ENCODE measurements at regions not wholly inside any gene's neighbourhood (a gene's known extent, or its start where the extent isn't known, plus 50 kb on each side); places are given as distances from the start of the nearest gene placed in this dataset.

DNA sequence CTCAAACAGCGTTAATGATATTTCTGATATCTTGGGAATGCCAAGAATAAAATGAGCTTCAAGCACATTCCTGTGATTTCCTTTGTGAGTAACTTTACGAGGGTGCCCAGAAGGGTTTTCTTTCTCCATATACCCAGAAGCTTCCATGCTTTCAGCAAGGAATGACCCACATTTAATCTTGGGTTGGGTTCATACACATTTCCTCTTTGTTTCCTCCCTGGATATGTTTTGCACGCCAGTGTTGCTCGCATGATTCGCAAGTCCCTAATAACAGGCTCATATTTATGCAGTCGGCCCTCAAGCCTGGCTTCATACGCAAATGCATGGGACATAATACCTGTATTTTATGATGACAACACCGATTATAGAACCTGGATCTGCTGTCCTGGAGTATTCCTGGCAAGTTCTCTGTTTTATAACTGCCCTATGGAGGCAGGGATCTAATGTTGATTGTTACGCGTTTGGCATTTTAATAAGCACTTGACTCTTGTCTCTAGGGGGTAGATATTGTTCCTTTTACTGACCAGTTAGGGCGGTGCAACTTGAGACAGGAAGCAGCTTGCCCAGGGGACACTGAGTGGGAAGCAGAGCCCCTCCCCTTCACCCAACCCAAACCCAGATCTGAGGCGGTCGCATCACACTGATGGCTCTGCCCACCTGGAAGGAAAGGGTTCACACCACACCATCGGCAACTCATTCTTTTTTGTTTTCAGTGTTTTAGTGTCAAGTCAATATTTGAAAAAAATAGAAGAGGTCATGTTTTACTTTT, 220.4 kb upstream of the SOX1 start:
- DNase-seq (ENCODE audit: low read depth in 1 of 2, low spot score in 1 of 2) = no peak
- TF ChIP-seq FOXS1 (CRISPR knock-in tag; IDR thresholded peaks at IDR 0.05) (no peak), RAD21 (conservative IDR thresholded peaks at IDR 0.05 in 1 of 2, IDR thresholded peaks at IDR 0.05 in 1 of 2) (no peak), FOSL2 (IDR thresholded peaks at IDR 0.05) (no peak), FOSL2 (CRISPR knock-in tag; IDR thresholded peaks at IDR 0.05) (no peak), PBX3 (IDR thresholded peaks at IDR 0.05) (no peak), NPAS2 (CRISPR knock-in tag; IDR thresholded peaks at IDR 0.05; ENCODE audit: borderline replicate concordance) (no peak), HEYL (CRISPR knock-in tag; IDR thresholded peaks at IDR 0.05) (no peak), CBX2 (IDR thresholded peaks at IDR 0.05; ENCODE audit: borderline replicate concordance, low read depth) (no peak), RFX5 (IDR thresholded peaks at IDR 0.05) (no peak), ZNF302 (CRISPR knock-in tag; IDR thresholded peaks at IDR 0.05) (no peak), TFCP2L1 (CRISPR knock-in tag; IDR thresholded peaks at IDR 0.05) (no peak)

DNA sequence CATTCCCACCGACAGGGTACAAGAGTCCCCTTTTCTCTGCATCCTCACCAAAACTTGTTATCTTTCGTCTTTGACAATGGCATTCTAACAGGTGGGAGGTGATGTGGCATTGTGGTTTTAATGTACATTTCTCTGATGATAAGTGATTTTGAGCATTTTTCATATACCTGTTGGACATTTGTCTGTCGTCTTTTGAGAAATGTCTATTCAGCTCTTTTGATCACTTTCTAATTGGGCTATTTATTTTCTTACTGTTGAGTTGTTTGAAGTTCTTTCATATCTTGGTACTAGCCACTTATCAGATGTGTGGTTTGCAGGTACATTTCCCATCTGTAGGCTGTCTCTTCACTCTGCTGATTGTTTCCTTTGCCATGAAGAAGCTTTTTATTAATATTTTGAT, 219.0 kb upstream of the SOX1 start:
- TF ChIP-seq MAFK (IDR thresholded peaks at IDR 0.05; ENCODE audit: partially characterized antibody) = peak; percentile 58
- no peak for TF ChIP-seq TP53 (CRISPR knock-in tag; IDR thresholded peaks at IDR 0.05)
- no peak for FAIRE-seq
- Histone ChIP-seq H3K4me3 (no peak overlapping the region), H3K4me1 (no peaks in the 10 kb centered on the region), H3K27ac (no peak overlapping the region), H3K9me3 (no peaks in the 10 kb centered on the region), H3K4me2 (no peak overlapping the region)
- no peak for ATAC-seq
- 30% methylated on average over 3 of the region's 3 CpGs for WGBS (ENCODE audit: missing lambda C conversion rate)
- CTCF ChIA-PET = no interaction called here
- no peak for DNase-seq (ENCODE audit: low read depth in 1 of 2, low spot score in 1 of 2)
- POLR2A ChIA-PET = no interaction called here

More for the DNA sequence above, 220.4 kb upstream of the SOX1 start:
- H3K27ac ChIP-seq = no peak overlapping the region
- no peak overlapping the region for H3K4me2 ChIP-seq
- ATAC-seq (no peak), FAIRE-seq (no peak)
- H3K4me3 ChIP-seq = no peak overlapping the region
- no peaks in the 10 kb centered on the region for H3K9me3 ChIP-seq
- ChIA-PET CTCF (no interaction called here), POLR2A (no interaction called here)
- no peaks in the 10 kb centered on the region for H3K4me1 ChIP-seq
- 56% methylated on average over 14 of the region's 14 CpGs for WGBS (ENCODE audit: missing lambda C conversion rate)

DNA sequence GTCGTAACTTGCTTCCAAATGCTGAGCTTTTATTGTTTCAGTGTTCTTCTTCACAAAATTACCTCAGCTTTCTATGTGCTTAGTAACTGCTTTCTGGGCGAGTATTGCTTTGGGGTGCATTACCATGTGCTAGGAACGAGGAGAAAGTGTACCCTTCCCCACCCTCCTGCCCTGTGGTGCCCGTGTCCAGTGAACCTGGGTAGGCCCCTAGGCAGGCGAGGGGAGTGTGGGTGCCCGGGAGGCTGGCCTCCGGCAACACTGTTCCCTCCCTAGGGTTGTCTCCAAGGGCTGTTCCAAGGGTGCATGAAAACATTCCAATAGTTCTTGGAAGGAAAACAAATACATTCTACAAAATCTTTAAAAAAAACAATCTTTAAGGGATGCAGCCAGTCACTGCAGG, 216.5 kb upstream of the SOX1 start:
- H3K4me2 ChIP-seq = no peak overlapping the region
- no peaks in the 10 kb centered on the region for H3K9me3 ChIP-seq
- FAIRE-seq (no peak), DNase-seq (ENCODE audit: low read depth in 1 of 2, low spot score in 1 of 2) (no peak), ATAC-seq (no peak)
- TF ChIP-seq, protein P1, sequence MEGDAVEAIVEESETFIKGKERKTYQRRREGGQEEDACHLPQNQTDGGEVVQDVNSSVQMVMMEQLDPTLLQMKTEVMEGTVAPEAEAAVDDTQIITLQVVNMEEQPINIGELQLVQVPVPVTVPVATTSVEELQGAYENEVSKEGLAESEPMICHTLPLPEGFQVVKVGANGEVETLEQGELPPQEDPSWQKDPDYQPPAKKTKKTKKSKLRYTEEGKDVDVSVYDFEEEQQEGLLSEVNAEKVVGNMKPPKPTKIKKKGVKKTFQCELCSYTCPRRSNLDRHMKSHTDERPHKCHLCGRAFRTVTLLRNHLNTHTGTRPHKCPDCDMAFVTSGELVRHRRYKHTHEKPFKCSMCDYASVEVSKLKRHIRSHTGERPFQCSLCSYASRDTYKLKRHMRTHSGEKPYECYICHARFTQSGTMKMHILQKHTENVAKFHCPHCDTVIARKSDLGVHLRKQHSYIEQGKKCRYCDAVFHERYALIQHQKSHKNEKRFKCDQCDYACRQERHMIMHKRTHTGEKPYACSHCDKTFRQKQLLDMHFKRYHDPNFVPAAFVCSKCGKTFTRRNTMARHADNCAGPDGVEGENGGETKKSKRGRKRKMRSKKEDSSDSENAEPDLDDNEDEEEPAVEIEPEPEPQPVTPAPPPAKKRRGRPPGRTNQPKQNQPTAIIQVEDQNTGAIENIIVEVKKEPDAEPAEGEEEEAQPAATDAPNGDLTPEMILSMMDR (IDR thresholded peaks at IDR 0.05) = no peak
- TF ChIP-seq TFCP2L1 (CRISPR knock-in tag; IDR thresholded peaks at IDR 0.05) = no peak
- no peak for TF ChIP-seq CHD4 (IDR thresholded peaks at IDR 0.05; ENCODE audit: borderline replicate concordance)
- TF ChIP-seq RNF2 (IDR thresholded peaks at IDR 0.05; ENCODE audit: borderline replicate concordance, low read depth) = no peak
- ChIA-PET POLR2A (no interaction called here), CTCF (no interaction called here)
- H3K4me3 ChIP-seq = no peak overlapping the region
- H3K27ac ChIP-seq = no peak overlapping the region
- no peaks in the 10 kb centered on the region for H3K4me1 ChIP-seq
- 38% methylated on average over 5 of the region's 7 CpGs for WGBS (ENCODE audit: missing lambda C conversion rate)

DNA sequence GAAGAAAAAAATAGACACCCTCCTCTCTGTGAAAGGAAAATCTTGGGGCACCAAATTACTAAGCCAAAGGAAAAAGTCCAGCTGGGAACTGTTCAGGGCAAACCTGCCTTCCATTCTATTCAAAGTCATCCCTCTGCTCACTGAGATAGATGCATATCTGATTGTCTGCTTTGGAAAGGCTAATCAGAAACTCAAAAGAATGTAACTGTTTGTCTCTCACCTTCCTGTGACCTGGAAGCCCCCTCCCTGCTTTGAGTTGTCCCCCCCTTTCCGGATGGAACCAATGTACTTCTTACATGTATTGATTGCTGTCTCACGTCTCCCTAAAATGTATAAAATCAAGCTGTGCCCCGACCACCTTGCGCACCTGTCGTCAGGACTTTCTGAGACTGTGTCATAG, 216.0 kb upstream of the SOX1 start:
- no peak for DNase-seq (ENCODE audit: low read depth in 1 of 2, low spot score in 1 of 2)
- ATAC-seq = no peak
- WGBS (ENCODE audit: missing lambda C conversion rate) = 50% methylated on average over 5 of the region's 5 CpGs
- H3K4me1 ChIP-seq = no peaks in the 10 kb centered on the region
- ChIA-PET POLR2A (no interaction called here), CTCF (no interaction called here)
- no peak overlapping the region for H3K4me3 ChIP-seq
- H3K4me2 ChIP-seq = no peak overlapping the region
- H3K27ac ChIP-seq = no peak overlapping the region
- TF ChIP-seq RCOR1 (IDR thresholded peaks at IDR 0.05; ENCODE audit: low read depth, low read length) = no peak
- no peak for TF ChIP-seq POLR2AphosphoS2 (conservative IDR thresholded peaks at IDR 0.05; ENCODE audit: low read length)
- TF ChIP-seq KDM1A (IDR thresholded peaks at IDR 0.05; ENCODE audit: low read depth) = no peak
- no peaks in the 10 kb centered on the region for H3K9me3 ChIP-seq
- FAIRE-seq = no peak

All from A549 (cell line).